ENCODE measurements at regions not wholly inside any gene's neighbourhood (a gene's known extent, or its start where the extent isn't known, plus 50 kb on each side); places are given as distances from the start of the nearest gene placed in this dataset.

- POLR2A ChIA-PET (ENCODE audit: unreplicated experiment) = no interaction called here
- no peaks in the 10 kb centered on the region for H3K9me2 ChIP-seq (ENCODE audit: insufficient read depth)
- no peaks in the 10 kb centered on the region for H3K4me1 ChIP-seq (replicated peaks; ENCODE audit: insufficient read depth)
- no TSS peak for BruUV-seq (replicated peaks)
- no peaks in the 10 kb centered on the region for H4K20me1 ChIP-seq (ENCODE audit: insufficient read depth)
- CTCF ChIA-PET = no interaction called here
- no peak for TF ChIP-seq CTCF (conservative IDR thresholded peaks at IDR 0.05)
- TF ChIP-seq EZH2 (IDR thresholded peaks at IDR 0.05; ENCODE audit: low read depth) = no peak
- intact Hi-C loops (cut with micrococcal nuclease; ENCODE audit: unreplicated experiment) = no loop called here
- H3K36me3 ChIP-seq (ENCODE audit: low read depth) = no peaks in the 10 kb centered on the region
- DNase-seq = no peak
- H3F3A ChIP-seq (ENCODE audit: insufficient read depth, low read depth) = no peaks in the 10 kb centered on the region
- H3K4me3 ChIP-seq = no peak overlapping the region
- H2AFZ ChIP-seq = no peak overlapping the region
- H3K27me3 ChIP-seq (ENCODE audit: insufficient read depth, low read depth) = no peaks in the 10 kb centered on the region
- H3K79me2 ChIP-seq (ENCODE audit: low read depth) = no peaks in the 10 kb centered on the region
- H3K4me2 ChIP-seq = no peak overlapping the region
- no peak overlapping the region for H3K27ac ChIP-seq
- H3K9me3 ChIP-seq (ENCODE audit: insufficient read depth, low read depth) = no peaks in the 10 kb centered on the region
Observed at GRCh38 chr10:9688711-9689110, 1329.0 kb upstream of the CELF2 start.

GRCh38 chr10:9707216-9707615 lies 1310.5 kb upstream of the CELF2 start:
- ChIA-PET POLR2A (ENCODE audit: unreplicated experiment) (no interaction called here), CTCF (no interaction called here)
- H3K9me3 ChIP-seq (ENCODE audit: insufficient read depth, low read depth) = no peaks in the 10 kb centered on the region
- H3K36me3 ChIP-seq (ENCODE audit: low read depth) = no peaks in the 10 kb centered on the region
- H3K4me2 ChIP-seq = no peak overlapping the region
- H4K20me1 ChIP-seq (ENCODE audit: insufficient read depth) = no peaks in the 10 kb centered on the region
- no peak overlapping the region for H2AFZ ChIP-seq
- no peaks in the 10 kb centered on the region for H3F3A ChIP-seq (ENCODE audit: insufficient read depth, low read depth)
- intact Hi-C loops (cut with micrococcal nuclease; ENCODE audit: unreplicated experiment) = no loop called here
- H3K27ac ChIP-seq = no peak overlapping the region
- no peaks in the 10 kb centered on the region for H3K27me3 ChIP-seq (ENCODE audit: insufficient read depth, low read depth)
- TF ChIP-seq EZH2 (IDR thresholded peaks at IDR 0.05; ENCODE audit: low read depth) (no peak), CTCF (conservative IDR thresholded peaks at IDR 0.05) (no peak)
- BruUV-seq (replicated peaks) = no TSS peak
- H3K4me1 ChIP-seq (replicated peaks; ENCODE audit: insufficient read depth) = no peaks in the 10 kb centered on the region
- no peaks in the 10 kb centered on the region for H3K9me2 ChIP-seq (ENCODE audit: insufficient read depth)
- H3K79me2 ChIP-seq (ENCODE audit: low read depth) = no peaks in the 10 kb centered on the region
- DNase-seq = no peak
- H3K4me3 ChIP-seq = no peak overlapping the region

- Histone ChIP-seq H4K20me1 (ENCODE audit: insufficient read depth) (no peaks in the 10 kb centered on the region), H3K27ac (no peak overlapping the region), H3K9me2 (ENCODE audit: insufficient read depth) (no peaks in the 10 kb centered on the region), H3F3A (ENCODE audit: insufficient read depth, low read depth) (no peaks in the 10 kb centered on the region), H3K79me2 (ENCODE audit: low read depth) (no peaks in the 10 kb centered on the region), H3K27me3 (ENCODE audit: insufficient read depth, low read depth) (no peaks in the 10 kb centered on the region), H3K4me1 (replicated peaks; ENCODE audit: insufficient read depth) (no peaks in the 10 kb centered on the region), H3K4me2 (peak overlapping the region; percentile 45), H2AFZ (0 out of 2 replicates have a peak overlapping the region, but pooled peaks have one; percentile 52), H3K9me3 (ENCODE audit: insufficient read depth, low read depth) (no peaks in the 10 kb centered on the region; the same call in 1 of the 2 replicates), H3K4me3 (no peak overlapping the region), H3K36me3 (ENCODE audit: low read depth) (no peaks in the 10 kb centered on the region)
- TF ChIP-seq EZH2 (IDR thresholded peaks at IDR 0.05; ENCODE audit: low read depth) = no peak
- TF ChIP-seq CTCF (conservative IDR thresholded peaks at IDR 0.05) = no peak
- POLR2A ChIA-PET (ENCODE audit: unreplicated experiment) = no interaction called here
- no TSS peak for BruUV-seq (replicated peaks)
- intact Hi-C loops (cut with micrococcal nuclease; ENCODE audit: unreplicated experiment) = no loop called here
- DNase-seq = no peak
- CTCF ChIA-PET = no interaction called here
Observed at GRCh38 chr10:9709849-9710248, 1307.8 kb upstream of the CELF2 start.
